Body of pancreas (tissue), 4 donors: ENCODE measurements at regions not wholly inside any gene's neighbourhood (a gene's known extent, or its start where the extent isn't known, plus 50 kb on each side); places are given as distances from the start of the nearest gene placed in this dataset.

ENCODE experiments used
- CTCF ChIP-seq, 7 experiments: fragments of 450-650 bp in 4 of 7; fragments of 200-600 bp in 3 of 7; sonication (generic) in 3 of 7; IDR thresholded peaks; one replicate each; pipeline ENCODE4 v1.5.1; 2016 to 2019; ENCODE audit warnings: antibody characterized with exemption in 7 of 7
- POLR2A ChIP-seq, 3 donors: fragments of 450-650 bp; IDR thresholded peaks; one replicate each; pipeline ENCODE4 v1.6.1; 2016; ENCODE audit warnings: antibody characterized with exemption in 3 of 3, mild to moderate bottlenecking in 2 of 3

DNA sequence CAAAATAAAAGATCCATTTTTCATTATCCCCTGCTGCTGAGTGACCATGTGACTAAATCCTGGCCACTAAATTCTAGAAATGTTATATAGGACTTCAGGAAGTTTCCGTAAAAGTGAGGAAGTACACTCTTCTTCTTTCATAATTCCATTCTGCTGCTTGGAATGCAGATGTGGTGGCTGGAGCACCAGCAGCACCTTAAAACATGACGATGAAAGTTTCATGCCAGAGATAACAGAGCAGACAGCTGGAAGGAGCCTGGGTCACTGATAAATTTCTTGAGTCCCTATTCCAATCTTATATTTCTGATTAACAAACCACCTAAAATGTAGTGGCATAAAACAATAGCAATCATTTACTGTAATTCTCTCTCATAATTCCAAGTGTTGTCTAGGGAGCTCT lies 238.7 kb downstream of the TBL1XR1 start:
- TF ChIP-seq CTCF (IDR thresholded peaks at IDR 0.05): no peak
- TF ChIP-seq POLR2A (IDR thresholded peaks at IDR 0.05): no peak
